Liver (tissue), 8 donors: ENCODE measurements at regions not wholly inside any gene's neighbourhood (a gene's known extent, or its start where the extent isn't known, plus 50 kb on each side); places are given as distances from the start of the nearest gene placed in this dataset.
A peak's percentile ranks its signal among the peaks of the same experiment; 100 is the strongest.

Experiments used
- DNase-seq: peaks from one replicate; pipeline ENCODE4 v3.0.0-alpha.2; 2017; ENCODE audit warnings: low spot score
- H3K27ac ChIP-seq, 2 donors: one replicate each; pipeline ENCODE4 v1.7.0; 2013; ENCODE audit warnings: inconsistent platforms in 2 of 2, low read length in 2 of 2, control low read depth in 1 of 2, low read depth in 1 of 2, mild to moderate bottlenecking in 1 of 2
- H3K27me3 ChIP-seq, 4 donors: one replicate each; pipeline versions ENCODE4 v1.6.1 to v1.7.0; 2013; ENCODE audit warnings: low read length in 3 of 4, inconsistent platforms in 1 of 4, mild to moderate bottlenecking in 1 of 4, moderate library complexity in 1 of 4; ENCODE audit not compliant: control insufficient read depth in 4 of 4, insufficient read depth in 4 of 4
- H3K36me3 ChIP-seq, 4 donors: one replicate each; pipeline versions ENCODE4 v1.6.1 to v1.7.0; 2013; ENCODE audit warnings: low read length in 3 of 4, mild to moderate bottlenecking in 3 of 4, low read depth in 1 of 4, moderate library complexity in 1 of 4; ENCODE audit not compliant: control insufficient read depth in 4 of 4, insufficient read depth in 3 of 4
- H3K4me1 ChIP-seq, 4 donors: one replicate each; pipeline versions ENCODE4 v1.6.1 to v1.7.0; 2013; ENCODE audit warnings: low read length in 3 of 4, mild to moderate bottlenecking in 3 of 4, moderate library complexity in 1 of 4; ENCODE audit not compliant: control insufficient read depth in 4 of 4, insufficient read depth in 4 of 4
- H3K4me3 ChIP-seq, 3 donors: one replicate each; pipeline versions ENCODE4 v1.6.1 to v1.7.0; 2013; ENCODE audit warnings: low read length in 3 of 3, control low read depth in 1 of 3, low read depth in 1 of 3, mild to moderate bottlenecking in 1 of 3
- H3K9ac ChIP-seq, 2 donors: one replicate each; pipeline ENCODE4 v1.7.0; 2013; ENCODE audit warnings: low read length in 2 of 2, mild to moderate bottlenecking in 2 of 2, moderate library complexity in 2 of 2, control low read depth in 1 of 2, low read depth in 1 of 2
- H3K9me3 ChIP-seq, 4 donors: one replicate each; pipeline versions ENCODE4 v1.6.1 to v1.7.0; 2013; ENCODE audit warnings: low read length in 3 of 4; ENCODE audit not compliant: control insufficient read depth in 4 of 4
- EGR1 ChIP-seq, 2 donors: IDR thresholded peaks; 2 replicates each; pipeline ENCODE4 v1.6.1; 2016 to 2018; ENCODE audit warnings: antibody characterized with exemption in 2 of 2, low read depth in 2 of 2
- FOXA2 ChIP-seq: IDR thresholded peaks from 2 replicates; pipeline ENCODE4 v1.6.1; 2016; ENCODE audit warnings: antibody characterized with exemption
- GABPA ChIP-seq, 2 donors: IDR thresholded peaks in 1 of 2; conservative IDR thresholded peaks in 1 of 2; 2 replicates each; pipeline ENCODE4 v1.6.1; 2016; ENCODE audit warnings: antibody characterized with exemption in 2 of 2, mild to moderate bottlenecking in 1 of 2, moderate library complexity in 1 of 2
- HNF4A ChIP-seq, 2 donors: conservative IDR thresholded peaks; 2 replicates each; pipeline ENCODE4 v1.6.1; 2016; ENCODE audit warnings: antibody characterized with exemption in 2 of 2, mild to moderate bottlenecking in 2 of 2
- HNF4G ChIP-seq: IDR thresholded peaks from 2 replicates; pipeline ENCODE4 v1.6.1; 2016; ENCODE audit warnings: antibody characterized with exemption
- NR2F2 ChIP-seq: IDR thresholded peaks from 2 replicates; pipeline ENCODE4 v1.6.1; 2016; ENCODE audit warnings: antibody characterized with exemption
- RAD21 ChIP-seq, 2 donors: IDR thresholded peaks; 2 replicates each; pipeline ENCODE4 v1.6.1; 2016; ENCODE audit warnings: antibody characterized with exemption in 2 of 2, mild to moderate bottlenecking in 2 of 2
- RXRA ChIP-seq, 2 donors: IDR thresholded peaks; 2 replicates each; pipeline ENCODE4 v1.6.1; 2017 to 2018; ENCODE audit warnings: antibody characterized with exemption in 2 of 2, mild to moderate bottlenecking in 1 of 2
- SP1 ChIP-seq: IDR thresholded peaks from 2 replicates; pipeline ENCODE4 v1.6.1; 2018; ENCODE audit warnings: antibody characterized with exemption, mild to moderate bottlenecking
- TAF1 ChIP-seq: conservative IDR thresholded peaks from 2 replicates; pipeline ENCODE4 v1.6.1; 2016; ENCODE audit warnings: antibody characterized with exemption, mild to moderate bottlenecking
- YY1 ChIP-seq: IDR thresholded peaks from 2 replicates; pipeline ENCODE4 v1.6.1; 2016; ENCODE audit warnings: antibody characterized with exemption, mild to moderate bottlenecking
- WGBS: extraction: QIAGEN DNeasy Blood & Tissue Kit; methylation state at CpG from one replicate; pipeline ENCODE4 v1.1.7; 2013; 5-methylcytosine and 5-hydroxymethylcytosine counted together
- TF ChIP-seq, protein P1 (sequence below): IDR thresholded peaks from 2 replicates; pipeline ENCODE4 v1.6.1; 2016; ENCODE audit warnings: antibody characterized with exemption
- TF ChIP-seq, protein P2 (sequence below): IDR thresholded peaks from 2 replicates; pipeline ENCODE4 v1.6.1; 2016; ENCODE audit warnings: antibody characterized with exemption
- TF ChIP-seq, protein P3 (sequence below): fragments of 150-350 bp; IDR thresholded peaks from 2 replicates; pipeline ENCODE4 v1.5.1; 2017; ENCODE audit warnings: improper control_type of control experiment, low read depth, low read length; ENCODE audit not compliant: missing input control
- donor health status: healthy.
- donor health status: healthy.
- donor health status: healthy.
- donor health status: healthy.
- donor health status: healthy.

DNA sequence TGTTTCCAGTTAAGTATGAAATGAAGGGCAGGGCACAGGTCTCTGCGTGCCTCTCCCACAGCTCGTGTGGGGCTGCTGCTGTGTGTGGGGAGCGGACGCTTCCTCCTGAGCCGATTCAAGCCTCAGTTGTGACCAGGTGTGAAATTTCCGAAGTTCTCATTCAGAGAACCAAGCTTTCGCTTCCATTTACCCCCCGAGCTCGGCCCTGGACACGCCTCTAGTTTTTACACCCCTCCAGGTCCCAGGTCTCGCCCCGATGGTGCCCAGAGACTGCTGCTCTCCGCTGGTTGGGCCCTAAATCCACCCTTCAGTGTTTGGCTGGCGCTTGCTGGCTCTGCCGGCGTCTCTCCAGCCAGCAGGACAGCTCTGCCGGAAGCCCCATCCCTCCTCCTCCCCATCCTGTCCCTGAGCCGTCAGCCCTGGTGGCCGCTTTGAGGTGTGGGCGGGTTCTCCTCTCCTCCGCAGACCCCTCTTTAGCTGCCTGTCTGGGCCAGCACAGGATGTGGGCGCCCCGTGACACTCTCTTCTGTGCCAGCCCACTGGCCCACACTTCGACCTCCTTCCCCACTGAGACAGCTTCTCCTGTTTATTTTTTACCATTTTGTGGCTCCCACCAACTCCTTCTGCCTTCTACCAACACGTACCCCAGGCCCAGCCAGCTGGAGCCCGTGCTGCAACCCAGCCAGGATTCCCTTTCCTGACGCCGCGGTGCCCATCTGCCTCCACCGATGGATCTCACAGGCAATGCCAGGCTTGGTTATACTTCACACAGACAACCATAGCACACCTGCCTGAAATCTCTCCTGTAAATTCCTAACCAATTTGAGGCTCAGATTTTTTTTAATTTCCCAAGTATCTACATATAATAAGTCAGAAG lies 142.8 kb downstream of the DLL1 start:
- 64% methylated on average over 30 of the region's 30 CpGs for WGBS
- Histone ChIP-seq H3K4me3 (no peak overlapping the region), H3K27me3 (no peaks in the 10 kb centered on the region), H3K9ac (no peak overlapping the region), H3K36me3 (no peaks in the 10 kb centered on the region), H3K4me1 (peaks cover 2 to 19% (median 9%) of the 10 kb centered on the region in 4 donors), H3K27ac (no peak overlapping the region), H3K9me3 (peaks cover 0 to 6% (median 0%) of the 10 kb centered on the region in 4 donors)
- no peak for DNase-seq
- TF ChIP-seq YY1: no peak
- no peak for TF ChIP-seq SP1
- TF ChIP-seq GABPA (IDR thresholded peaks at IDR 0.05 in 1 of 2, conservative IDR thresholded peaks at IDR 0.05 in 1 of 2): no peak
- peak in 1 of 2 donors; percentile 28 for TF ChIP-seq RAD21 (IDR thresholded peaks at IDR 0.05)
- TF ChIP-seq NR2F2: no peak

DNA sequence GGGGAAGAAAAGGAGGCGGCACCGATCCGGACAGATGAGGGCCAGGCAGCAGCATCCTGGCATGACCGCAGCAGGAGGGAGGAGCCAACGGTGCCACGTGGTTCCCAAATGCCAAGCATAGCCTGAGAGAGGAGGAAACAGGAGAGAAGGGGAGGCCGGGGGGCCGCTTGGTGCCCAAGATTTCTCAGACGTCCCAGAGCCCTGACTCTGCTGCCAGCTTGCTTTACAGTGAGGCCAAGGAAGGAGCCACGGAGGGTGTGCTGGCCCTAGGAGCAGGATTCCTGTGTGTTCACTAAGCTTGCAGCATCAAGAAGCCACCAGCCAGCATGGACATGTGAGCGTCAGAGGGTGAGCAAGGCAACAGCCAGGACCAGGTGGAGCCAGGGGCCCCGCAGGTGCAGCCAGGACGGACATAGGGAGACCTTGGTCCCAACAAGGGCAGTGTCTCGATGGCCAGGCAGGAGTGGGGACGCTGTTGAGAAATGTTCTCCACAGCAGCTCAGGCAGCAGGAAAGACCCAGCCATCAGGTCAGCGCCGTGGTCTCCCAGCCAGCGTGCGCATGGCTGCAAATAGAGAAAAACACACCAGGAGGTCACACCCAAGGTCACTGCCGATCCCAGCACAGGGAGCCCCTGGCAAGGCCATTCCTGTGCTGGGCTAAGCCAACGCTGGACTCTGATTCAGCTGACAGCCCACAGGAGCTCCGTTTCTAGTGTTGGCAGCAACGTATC lies 143.7 kb downstream of the DLL1 start:
- Histone ChIP-seq H3K9me3 (peaks cover 0 to 6% (median 0%) of the 10 kb centered on the region in 4 donors), H3K27me3 (no peaks in the 10 kb centered on the region), H3K27ac (no peak overlapping the region), H3K4me1 (peaks cover 0 to 15% (median 8%) of the 10 kb centered on the region in 4 donors), H3K9ac (no peak overlapping the region), H3K36me3 (no peaks in the 10 kb centered on the region), H3K4me3 (no peak overlapping the region)
- DNase-seq: no peak
- 78% methylated on average over 23 of the region's 23 CpGs for WGBS
- TF ChIP-seq SP1 (no peak), RAD21 (IDR thresholded peaks at IDR 0.05) (no peak), RXRA (IDR thresholded peaks at IDR 0.05) (no peak), HNF4A (conservative IDR thresholded peaks at IDR 0.05) (no peak), TAF1 (no peak), GABPA (IDR thresholded peaks at IDR 0.05 in 1 of 2, conservative IDR thresholded peaks at IDR 0.05 in 1 of 2) (no peak), EGR1 (IDR thresholded peaks at IDR 0.05; ENCODE audit: low read depth in 2 of 2) (no peak), FOXA2 (no peak), HNF4G (no peak), NR2F2 (no peak)
- TF ChIP-seq, protein P1, sequence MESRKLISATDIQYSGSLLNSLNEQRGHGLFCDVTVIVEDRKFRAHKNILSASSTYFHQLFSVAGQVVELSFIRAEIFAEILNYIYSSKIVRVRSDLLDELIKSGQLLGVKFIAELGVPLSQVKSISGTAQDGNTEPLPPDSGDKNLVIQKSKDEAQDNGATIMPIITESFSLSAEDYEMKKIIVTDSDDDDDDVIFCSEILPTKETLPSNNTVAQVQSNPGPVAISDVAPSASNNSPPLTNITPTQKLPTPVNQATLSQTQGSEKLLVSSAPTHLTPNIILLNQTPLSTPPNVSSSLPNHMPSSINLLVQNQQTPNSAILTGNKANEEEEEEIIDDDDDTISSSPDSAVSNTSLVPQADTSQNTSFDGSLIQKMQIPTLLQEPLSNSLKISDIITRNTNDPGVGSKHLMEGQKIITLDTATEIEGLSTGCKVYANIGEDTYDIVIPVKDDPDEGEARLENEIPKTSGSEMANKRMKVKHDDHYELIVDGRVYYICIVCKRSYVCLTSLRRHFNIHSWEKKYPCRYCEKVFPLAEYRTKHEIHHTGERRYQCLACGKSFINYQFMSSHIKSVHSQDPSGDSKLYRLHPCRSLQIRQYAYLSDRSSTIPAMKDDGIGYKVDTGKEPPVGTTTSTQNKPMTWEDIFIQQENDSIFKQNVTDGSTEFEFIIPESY: no peak
- TF ChIP-seq, protein P2, sequence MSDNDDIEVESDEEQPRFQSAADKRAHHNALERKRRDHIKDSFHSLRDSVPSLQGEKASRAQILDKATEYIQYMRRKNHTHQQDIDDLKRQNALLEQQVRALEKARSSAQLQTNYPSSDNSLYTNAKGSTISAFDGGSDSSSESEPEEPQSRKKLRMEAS: no peak
- TF ChIP-seq, protein P3, sequence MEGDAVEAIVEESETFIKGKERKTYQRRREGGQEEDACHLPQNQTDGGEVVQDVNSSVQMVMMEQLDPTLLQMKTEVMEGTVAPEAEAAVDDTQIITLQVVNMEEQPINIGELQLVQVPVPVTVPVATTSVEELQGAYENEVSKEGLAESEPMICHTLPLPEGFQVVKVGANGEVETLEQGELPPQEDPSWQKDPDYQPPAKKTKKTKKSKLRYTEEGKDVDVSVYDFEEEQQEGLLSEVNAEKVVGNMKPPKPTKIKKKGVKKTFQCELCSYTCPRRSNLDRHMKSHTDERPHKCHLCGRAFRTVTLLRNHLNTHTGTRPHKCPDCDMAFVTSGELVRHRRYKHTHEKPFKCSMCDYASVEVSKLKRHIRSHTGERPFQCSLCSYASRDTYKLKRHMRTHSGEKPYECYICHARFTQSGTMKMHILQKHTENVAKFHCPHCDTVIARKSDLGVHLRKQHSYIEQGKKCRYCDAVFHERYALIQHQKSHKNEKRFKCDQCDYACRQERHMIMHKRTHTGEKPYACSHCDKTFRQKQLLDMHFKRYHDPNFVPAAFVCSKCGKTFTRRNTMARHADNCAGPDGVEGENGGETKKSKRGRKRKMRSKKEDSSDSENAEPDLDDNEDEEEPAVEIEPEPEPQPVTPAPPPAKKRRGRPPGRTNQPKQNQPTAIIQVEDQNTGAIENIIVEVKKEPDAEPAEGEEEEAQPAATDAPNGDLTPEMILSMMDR: no peak
